Mesendoderm (in vitro differentiated cells): ENCODE measurements at regions not wholly inside any gene's neighbourhood (a gene's known extent, or its start where the extent isn't known, plus 50 kb on each side); places are given as distances from the start of the nearest gene placed in this dataset.

Source experiments
- DNase-seq: peaks from one replicate; pipeline ENCODE4 v3.0.0; 2013
- H2AK5ac ChIP-seq: 2 replicates; pipeline ENCODE4 v1.6.1; 2013; ENCODE audit warnings: low read length, inconsistent platforms
- H2BK120ac ChIP-seq: 2 replicates; pipeline ENCODE4 v1.6.1; 2013; ENCODE audit warnings: low read depth, mild to moderate bottlenecking, low read length, moderate library complexity, mixed read lengths
- H2BK15ac ChIP-seq: replicated peaks from 2 replicates; pipeline ENCODE4 v1.6.1; 2013; ENCODE audit warnings: low read depth, mild to moderate bottlenecking, moderate library complexity
- H2BK5ac ChIP-seq: 2 replicates; pipeline ENCODE4 v1.6.1; 2013; ENCODE audit warnings: low read length, inconsistent platforms
- H3K18ac ChIP-seq: 2 replicates; pipeline ENCODE4 v1.6.1; 2013; ENCODE audit warnings: mild to moderate bottlenecking, low read length, mixed read lengths
- H3K23ac ChIP-seq: one replicate; pipeline ENCODE4 v1.6.1; 2013; ENCODE audit warnings: low read length
- H3K27ac ChIP-seq: 2 replicates; pipeline ENCODE4 v1.5.1; 2013; ENCODE audit warnings: low read depth, mild to moderate bottlenecking, inconsistent platforms, low read length, moderate library complexity
- H3K27me3 ChIP-seq: 2 replicates; pipeline ENCODE4 v1.6.1; 2013; ENCODE audit warnings: low read length, control low read depth, mild to moderate bottlenecking, inconsistent platforms; ENCODE audit not compliant: insufficient read depth, poor library complexity
- H3K36me3 ChIP-seq: 2 replicates; pipeline ENCODE4 v1.6.1; 2013; ENCODE audit warnings: low read length, inconsistent platforms; ENCODE audit not compliant: control insufficient read depth, insufficient read depth
- H3K4ac ChIP-seq: one replicate; pipeline ENCODE4 v1.6.1; 2013; ENCODE audit warnings: low read depth, mild to moderate bottlenecking, low read length, moderate library complexity
- H3K4me1 ChIP-seq: 2 replicates; pipeline ENCODE4 v1.6.1; 2013; ENCODE audit warnings: low read depth, low read length, inconsistent platforms; ENCODE audit not compliant: control insufficient read depth
- H3K4me2 ChIP-seq: 2 replicates; pipeline ENCODE4 v1.6.1; 2013; ENCODE audit warnings: low read length
- H3K4me3 ChIP-seq: 2 replicates; pipeline ENCODE4 v1.5.1; 2013; ENCODE audit warnings: mild to moderate bottlenecking, low read length
- H3K56ac ChIP-seq: one replicate; pipeline ENCODE4 v1.6.1; 2013; ENCODE audit warnings: low read length
- H3K79me1 ChIP-seq: 2 replicates; pipeline ENCODE4 v1.6.1; 2013; ENCODE audit warnings: low read length, inconsistent platforms
- H3K79me2 ChIP-seq: 2 replicates; pipeline ENCODE4 v1.6.1; 2013; ENCODE audit warnings: mild to moderate bottlenecking, low read length; ENCODE audit not compliant: control insufficient read depth, insufficient read depth
- H3K9ac ChIP-seq: 2 replicates; pipeline ENCODE4 v1.6.1; 2013; ENCODE audit warnings: low read length, inconsistent platforms
- H4K5ac ChIP-seq: one replicate; pipeline ENCODE4 v1.6.1; 2013; ENCODE audit warnings: low read length
- H4K8ac ChIP-seq: one replicate; pipeline ENCODE4 v1.6.1; 2013; ENCODE audit warnings: low read depth, mild to moderate bottlenecking, control low read depth, low read length, moderate library complexity
- WGBS: extraction: QIAGEN DNeasy Blood & Tissue Kit; methylation state at CpG from one replicate; pipeline ENCODE4 v1.1.7; 2013; ENCODE audit warnings: low lambda C conversion rate, missing lambda C conversion rate; ENCODE audit not compliant: insufficient coverage; ENCODE audit errors: extremely low coverage; 5-methylcytosine and 5-hydroxymethylcytosine counted together

DNA sequence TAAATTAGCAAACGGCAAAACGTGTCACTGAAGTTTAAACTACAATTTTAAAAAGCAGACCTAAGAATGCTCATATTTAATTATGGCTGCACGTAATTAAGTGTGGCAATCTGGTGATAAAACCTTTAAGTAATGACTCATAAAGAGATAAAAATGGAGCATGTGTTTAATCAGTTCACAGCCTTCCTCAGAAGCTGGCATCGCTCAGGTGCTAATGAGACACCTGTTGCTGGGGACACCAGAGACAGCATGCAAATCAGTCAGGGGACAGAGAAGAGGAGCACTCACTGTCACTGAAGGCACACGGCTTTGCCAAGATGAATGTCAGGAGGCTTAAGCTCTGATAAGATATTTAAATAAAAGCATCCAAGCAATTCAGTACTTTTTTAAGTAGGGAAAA lies 840.3 kb downstream of the GALC start:
- Histone ChIP-seq H4K8ac (no peak overlapping the region), H3K4me2 (no peak overlapping the region), H3K18ac (no peak overlapping the region), H3K27ac (no peak overlapping the region), H3K36me3 (no peaks in the 10 kb centered on the region), H3K23ac (no peak overlapping the region), H3K4ac (no peak overlapping the region), H3K4me3 (no peak overlapping the region), H3K27me3 (peaks cover 2% of the 10 kb centered on the region), H3K9ac (no peak overlapping the region), H2BK15ac (no peak overlapping the region), H2BK5ac (no peak overlapping the region), H3K56ac (no peak overlapping the region), H2BK120ac (no peak overlapping the region), H2AK5ac (no peak overlapping the region), H3K79me2 (no peaks in the 10 kb centered on the region), H4K5ac (no peak overlapping the region), H3K4me1 (peaks cover 5% of the 10 kb centered on the region), H3K79me1 (no peaks in the 10 kb centered on the region)
- no CpG with 5 or more reads among the region's 5 CpGs for WGBS
- DNase-seq: peak; percentile 71

DNA sequence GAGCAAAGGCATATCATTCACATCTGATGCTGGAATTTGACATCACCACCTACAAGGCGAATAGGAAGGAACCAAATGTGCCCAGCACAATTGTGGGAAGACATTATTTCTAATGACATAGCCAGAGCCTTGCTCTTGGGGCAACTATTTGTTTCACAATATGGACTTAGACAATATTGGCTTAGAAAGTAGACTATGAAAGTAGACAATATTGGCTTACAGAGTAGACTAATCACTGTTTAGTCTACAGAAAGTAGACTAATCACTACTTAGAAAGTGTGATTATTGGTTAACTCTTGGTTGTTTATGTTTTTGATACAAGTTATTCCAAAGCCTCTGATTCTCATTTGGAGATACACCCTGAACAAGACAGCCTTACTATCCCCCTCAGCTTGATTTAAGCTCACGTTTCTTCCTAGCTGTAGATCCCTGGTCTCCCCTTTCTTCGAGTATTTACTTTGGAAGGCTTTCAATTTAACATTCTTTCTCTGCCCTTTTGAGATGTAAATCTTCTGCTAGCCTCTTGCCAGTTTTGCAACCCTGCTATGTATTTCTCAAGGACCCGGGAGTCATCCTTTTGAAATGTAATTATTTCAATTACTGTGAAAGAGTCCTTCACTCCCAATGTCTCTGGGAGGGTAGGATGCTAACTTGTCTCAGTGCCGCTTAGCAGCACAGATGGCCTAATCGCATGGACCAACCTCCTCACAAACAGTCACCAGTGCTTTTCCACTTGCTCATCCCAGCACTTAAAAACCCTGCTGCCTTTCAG lies 843.2 kb downstream of the GALC start:
- no peak overlapping the region for H4K8ac ChIP-seq
- H2BK120ac ChIP-seq: no peak overlapping the region
- H3K79me1 ChIP-seq: no peaks in the 10 kb centered on the region
- no peak overlapping the region for H3K9ac ChIP-seq
- no peak overlapping the region for H3K18ac ChIP-seq
- DNase-seq: peak; percentile 91
- H3K4ac ChIP-seq: no peak overlapping the region
- H2AK5ac ChIP-seq: no peak overlapping the region
- no CpG with 5 or more reads among the region's 6 CpGs for WGBS
- no peaks in the 10 kb centered on the region for H3K36me3 ChIP-seq
- no peaks in the 10 kb centered on the region for H3K79me2 ChIP-seq
- peaks cover 2% of the 10 kb centered on the region for H3K27me3 ChIP-seq
- H2BK15ac ChIP-seq: peak overlapping the region; percentile 46
- H3K4me3 ChIP-seq: no peak overlapping the region
- H2BK5ac ChIP-seq: no peak overlapping the region
- no peak overlapping the region for H3K4me2 ChIP-seq
- peak overlapping the region; percentile 91 for H3K27ac ChIP-seq
- peaks cover 5% of the 10 kb centered on the region for H3K4me1 ChIP-seq
- no peak overlapping the region for H3K23ac ChIP-seq
- peak overlapping the region; percentile 53 for H3K56ac ChIP-seq
- H4K5ac ChIP-seq: no peak overlapping the region

DNA sequence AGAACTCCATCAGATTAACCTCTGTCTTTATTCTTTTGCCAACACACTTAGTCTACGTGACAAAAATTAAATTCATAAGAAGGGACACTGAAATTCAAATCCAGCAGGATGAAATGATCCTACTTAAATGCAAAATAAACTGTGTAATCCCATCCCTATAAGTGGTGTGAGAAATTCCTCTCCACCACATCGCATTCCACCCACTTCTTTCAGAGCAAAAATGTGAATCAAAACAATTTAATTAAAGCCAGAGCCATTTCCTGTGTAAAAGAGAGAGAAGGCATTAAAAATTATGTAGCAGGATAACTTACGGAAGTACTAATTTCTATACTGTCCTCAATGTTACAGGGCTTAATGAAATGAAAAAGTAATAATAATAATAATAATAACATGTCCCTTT lies 844.3 kb downstream of the GALC start:
- H3K27me3 ChIP-seq: peaks cover 2% of the 10 kb centered on the region
- peak; percentile 69 for DNase-seq
- H3K27ac ChIP-seq: no peak overlapping the region
- no peaks in the 10 kb centered on the region for H3K36me3 ChIP-seq
- no peak overlapping the region for H3K4ac ChIP-seq
- peaks cover 5% of the 10 kb centered on the region for H3K4me1 ChIP-seq
- H4K5ac ChIP-seq: no peak overlapping the region
- no peak overlapping the region for H3K4me3 ChIP-seq
- H3K4me2 ChIP-seq: no peak overlapping the region
- no peaks in the 10 kb centered on the region for H3K79me1 ChIP-seq
- no peak overlapping the region for H2BK5ac ChIP-seq
- H3K9ac ChIP-seq: no peak overlapping the region
- no peak overlapping the region for H2AK5ac ChIP-seq
- no peak overlapping the region for H3K23ac ChIP-seq
- WGBS: no CpG with 5 or more reads among the region's 3 CpGs
- H4K8ac ChIP-seq: no peak overlapping the region
- H3K18ac ChIP-seq: no peak overlapping the region
- H2BK120ac ChIP-seq: no peak overlapping the region
- H3K56ac ChIP-seq: no peak overlapping the region
- H2BK15ac ChIP-seq: no peak overlapping the region
- no peaks in the 10 kb centered on the region for H3K79me2 ChIP-seq

DNA sequence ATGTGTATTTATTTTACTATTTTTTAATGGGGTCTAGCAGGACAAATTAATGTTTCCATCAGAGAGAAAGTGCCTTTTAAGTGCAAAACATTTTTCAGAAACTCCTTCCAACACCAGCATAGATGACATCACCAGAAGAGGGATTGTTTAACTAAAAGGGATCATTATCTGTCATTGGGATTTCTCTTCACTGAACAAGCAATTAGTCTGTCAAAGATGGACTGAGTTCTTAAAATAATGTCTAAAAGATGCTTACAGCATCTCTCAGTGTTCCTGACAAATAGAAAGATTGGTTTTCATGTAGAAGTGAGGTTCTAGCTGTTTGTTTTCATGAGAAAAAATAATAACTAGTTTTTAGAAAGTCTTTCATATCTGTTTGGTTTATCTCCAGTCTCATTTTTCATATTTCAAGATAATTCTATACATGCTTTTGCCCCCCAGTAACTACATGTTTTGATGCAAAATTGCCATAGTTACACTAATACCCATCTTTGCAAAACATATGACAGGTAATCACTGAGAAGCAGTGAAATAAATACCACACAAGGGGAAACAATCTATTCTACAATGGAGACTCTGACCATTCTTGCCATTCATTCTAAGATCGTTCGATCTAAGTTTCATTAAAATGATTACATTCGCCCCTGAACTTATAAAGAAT lies 850.3 kb downstream of the GALC start:
- no peak overlapping the region for H3K9ac ChIP-seq
- H4K8ac ChIP-seq: no peak overlapping the region
- no peak overlapping the region for H3K27ac ChIP-seq
- H3K23ac ChIP-seq: no peak overlapping the region
- no CpG with 5 or more reads among the region's 3 CpGs for WGBS
- H3K4me3 ChIP-seq: no peak overlapping the region
- H2BK5ac ChIP-seq: no peak overlapping the region
- no peak for DNase-seq
- H3K27me3 ChIP-seq: no peaks in the 10 kb centered on the region
- no peaks in the 10 kb centered on the region for H3K4me1 ChIP-seq
- H2AK5ac ChIP-seq: no peak overlapping the region
- no peak overlapping the region for H3K4me2 ChIP-seq
- H3K79me2 ChIP-seq: no peaks in the 10 kb centered on the region
- no peaks in the 10 kb centered on the region for H3K36me3 ChIP-seq
- no peak overlapping the region for H3K56ac ChIP-seq
- no peak overlapping the region for H2BK15ac ChIP-seq
- no peaks in the 10 kb centered on the region for H3K79me1 ChIP-seq
- no peak overlapping the region for H2BK120ac ChIP-seq
- no peak overlapping the region for H3K4ac ChIP-seq
- H4K5ac ChIP-seq: no peak overlapping the region
- H3K18ac ChIP-seq: no peak overlapping the region

DNA sequence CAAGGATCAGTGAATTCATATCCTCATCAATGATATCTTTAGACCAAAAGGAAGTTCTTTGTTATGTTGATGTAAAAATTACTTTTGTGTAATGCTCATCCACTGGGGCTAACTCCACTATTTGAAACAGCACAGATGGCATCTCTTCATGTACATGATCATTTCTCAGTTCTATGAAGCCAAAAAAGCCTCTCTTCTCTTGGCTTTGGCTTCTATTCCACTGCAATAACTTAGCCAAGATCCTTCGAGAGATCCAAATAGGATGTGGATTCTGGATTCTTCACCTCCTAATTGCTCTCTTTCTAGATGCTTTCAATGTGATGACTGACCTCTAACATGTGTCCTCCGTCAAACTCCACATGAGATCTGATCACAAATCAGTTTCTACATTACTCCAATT lies 851.2 kb downstream of the GALC start:
- H3K36me3 ChIP-seq: no peaks in the 10 kb centered on the region
- H3K18ac ChIP-seq: no peak overlapping the region
- H2BK15ac ChIP-seq: no peak overlapping the region
- H3K23ac ChIP-seq: no peak overlapping the region
- no peak overlapping the region for H3K4me2 ChIP-seq
- no peak overlapping the region for H2BK120ac ChIP-seq
- H3K4me3 ChIP-seq: no peak overlapping the region
- H3K9ac ChIP-seq: no peak overlapping the region
- H3K4me1 ChIP-seq: no peaks in the 10 kb centered on the region
- DNase-seq: no peak
- H3K56ac ChIP-seq: no peak overlapping the region
- no peak overlapping the region for H4K8ac ChIP-seq
- H3K4ac ChIP-seq: no peak overlapping the region
- no peaks in the 10 kb centered on the region for H3K79me1 ChIP-seq
- no peak overlapping the region for H2BK5ac ChIP-seq
- no peak overlapping the region for H2AK5ac ChIP-seq
- no CpG with 5 or more reads among the region's 2 CpGs for WGBS
- H3K27ac ChIP-seq: no peak overlapping the region
- H4K5ac ChIP-seq: no peak overlapping the region
- no peaks in the 10 kb centered on the region for H3K79me2 ChIP-seq
- H3K27me3 ChIP-seq: no peaks in the 10 kb centered on the region
